HepG2 (cell line): ENCODE measurements at regions not wholly inside any gene's neighbourhood (a gene's known extent, or its start where the extent isn't known, plus 50 kb on each side); places are given as distances from the start of the nearest gene placed in this dataset.

Experiments used
- ATAC-seq: fragments of 200-7000 bp; cut with Tn5 transposase; 3 replicates; pipeline ENCODE4 v1.9.1; 2020; ENCODE audit warnings: mild to moderate bottlenecking, moderate library complexity
- BruUV-seq: library from RNA; stranded (reverse); fragments of 400-500 nt; replicated peaks from 2 replicates; lab custom pipeline; 2021; lab: Mats Ljungman, UMichigan
- CTCF ChIA-PET: fragments of 300-600 bp; formaldehyde crosslinking; extraction: SDS; loops from one replicate; lab custom pipeline; 2021; ENCODE audit warnings: low total read pairs, inconsistent platforms, low intra/inter-chr PET ratio; lab: Yijun Ruan, JAX
- POLR2A ChIA-PET: fragments of 350-600 bp; sonication (Branson Sonifier 250); formaldehyde crosslinking; loops from one replicate; lab custom pipeline; 2020; ENCODE audit warnings: antibody characterized with exemption, inconsistent platforms; lab: Yijun Ruan, JAX
- DNase-seq: peaks from one replicate; pipeline ENCODE4 v3.0.0-alpha.2; 2015; ENCODE audit warnings: low spot score
- FAIRE-seq: peaks from 3 replicates; lab custom pipeline; 2011; peaks lifted over from hg19 to GRCh38; lab: Jason Lieb, UNC
- H2AFZ ChIP-seq: one replicate; pipeline ENCODE4 v1.6.1; 2011; ENCODE audit warnings: low read length, inconsistent platforms
- H3K27ac ChIP-seq: fragments of 300-600 bp; 3 replicates; pipeline ENCODE4 v1.8.0; 2011; ENCODE audit warnings: mixed run types, mild to moderate bottlenecking, mixed read lengths, low read length, inconsistent platforms; ENCODE audit not compliant: insufficient read depth; ENCODE audit errors: extremely low read length
- H3K27me3 ChIP-seq, 2 experiments: fragments of 200-600 bp in 1 of 2; 2 replicates in 1 of 2; 3 replicates in 1 of 2; pipeline versions ENCODE4 v1.6.0 to v1.8.0; 2011; ENCODE audit warnings: low read length in 2 of 2, mild to moderate bottlenecking in 2 of 2, moderate library complexity in 2 of 2, inconsistent platforms in 1 of 2; ENCODE audit not compliant: insufficient read depth in 2 of 2, control insufficient read depth in 1 of 2
- H3K36me3 ChIP-seq, 2 experiments: fragments of 200-600 bp in 1 of 2; replicated peaks in 1 of 2; 2 replicates in 1 of 2; 3 replicates in 1 of 2; pipeline versions ENCODE4 v1.5.1 to v1.8.0; 2011; ENCODE audit warnings: low read length in 2 of 2, inconsistent platforms in 1 of 2; ENCODE audit not compliant: insufficient read depth in 2 of 2, control insufficient read depth in 1 of 2
- H3K4me1 ChIP-seq: 2 replicates; pipeline ENCODE4 v1.5.1; 2012; ENCODE audit warnings: low read length, inconsistent platforms; ENCODE audit not compliant: insufficient read depth
- H3K4me2 ChIP-seq: 2 replicates; pipeline ENCODE4 v1.6.0; 2011; ENCODE audit warnings: low read depth, low read length, inconsistent platforms
- H3K4me3 ChIP-seq, 3 experiments: fragments of 200-600 bp in 1 of 3; sonication (generic), shearing (Covaris generic) in 1 of 3; replicated peaks in 1 of 3; 2 replicates each; pipeline ENCODE4 v1.5.1; 2011 to 2016; ENCODE audit warnings: low read length in 3 of 3, inconsistent platforms in 2 of 3, low read depth in 2 of 3, mild to moderate bottlenecking in 2 of 3, control low read depth in 1 of 3, mixed read lengths in 1 of 3; ENCODE audit not compliant: insufficient read depth in 1 of 3
- H3K79me2 ChIP-seq: one replicate; pipeline ENCODE4 v1.6.1; 2011; ENCODE audit warnings: low read length, inconsistent platforms; ENCODE audit not compliant: insufficient read depth
- H3K9ac ChIP-seq: 2 replicates; pipeline ENCODE4 v1.6.0; 2011; ENCODE audit warnings: mild to moderate bottlenecking, low read depth, low read length, inconsistent platforms; ENCODE audit not compliant: insufficient read depth
- H3K9me3 ChIP-seq: 2 replicates; pipeline ENCODE4 v1.5.1; 2012; ENCODE audit warnings: mild to moderate bottlenecking, low read length
- H4K20me1 ChIP-seq: 2 replicates; pipeline ENCODE4 v1.6.0; 2011; ENCODE audit warnings: inconsistent platforms, mild to moderate bottlenecking, low read length, moderate library complexity; ENCODE audit not compliant: insufficient read depth
- ISX ChIP-seq: sonication (generic); formaldehyde crosslinking; conservative IDR thresholded peaks from 2 replicates; pipeline ENCODE4 v1.5.0; 2020; ENCODE audit warnings: missing genetic modification reagents
- SMC3 ChIP-seq: IDR thresholded peaks from 2 replicates; pipeline ENCODE4 v1.6.1; 2011; ENCODE audit warnings: low read length, improper control_type of control experiment
- ZBTB1 ChIP-seq: sonication (generic); formaldehyde crosslinking; IDR thresholded peaks from 2 replicates; pipeline ENCODE4 v1.4.0; 2020; ENCODE audit warnings: missing genetic modification reagents, borderline replicate concordance
- ZFP36L1 ChIP-seq: sonication (generic); formaldehyde crosslinking; IDR thresholded peaks from 2 replicates; pipeline ENCODE4 v1.8.0; 2022; ENCODE audit warnings: mild to moderate bottlenecking, missing genetic modification reagents, moderate library complexity
- ZNF670 ChIP-seq: sonication (generic); formaldehyde crosslinking; IDR thresholded peaks from 2 replicates; pipeline ENCODE4 v1.8.0; 2022; ENCODE audit warnings: mild to moderate bottlenecking, missing genetic modification reagents, borderline replicate concordance
- ZNF780A ChIP-seq: sonication (generic); formaldehyde crosslinking; IDR thresholded peaks from 2 replicates; pipeline ENCODE4 v1.8.0; 2022; ENCODE audit warnings: mild to moderate bottlenecking, missing genetic modification reagents, moderate library complexity
- WGBS: methylation state at CpG from one replicate; pipeline ENCODE4 v1.1.6; 2017; ENCODE audit warnings: low lambda C conversion rate; 5-methylcytosine and 5-hydroxymethylcytosine counted together
- in situ Hi-C: cut with HindIII; loops from 2 replicates; pipeline ENCODE4 v1.10.0; 2017; ENCODE audit warnings: low pct_unique_long_range_greater_than_20kb; ENCODE audit not compliant: extremely low pct_ligation_motif_present
- intact Hi-C: fragments of 100-400 bp; cut with micrococcal nuclease; formaldehyde crosslinking; loops from one replicate; pipeline ENCODE4 v1.10.0; 2022; ENCODE audit not compliant: unreplicated experiment
- TF ChIP-seq, protein P1 (sequence below): sonication (generic); formaldehyde crosslinking; IDR thresholded peaks from 2 replicates; pipeline ENCODE4 v1.4.0; 2020; ENCODE audit warnings: missing genetic modification reagents
- TF ChIP-seq, protein P2 (sequence below): sonication (generic); formaldehyde crosslinking; IDR thresholded peaks from 2 replicates; pipeline ENCODE4 v1.4.0; 2020; ENCODE audit warnings: mild to moderate bottlenecking, low read depth, missing genetic modification reagents
- TF ChIP-seq, protein P3 (sequence below): sonication (generic); formaldehyde crosslinking; IDR thresholded peaks from 2 replicates; pipeline ENCODE4 v1.5.0; 2020; ENCODE audit warnings: missing genetic modification reagents, mild to moderate bottlenecking, borderline replicate concordance

DNA sequence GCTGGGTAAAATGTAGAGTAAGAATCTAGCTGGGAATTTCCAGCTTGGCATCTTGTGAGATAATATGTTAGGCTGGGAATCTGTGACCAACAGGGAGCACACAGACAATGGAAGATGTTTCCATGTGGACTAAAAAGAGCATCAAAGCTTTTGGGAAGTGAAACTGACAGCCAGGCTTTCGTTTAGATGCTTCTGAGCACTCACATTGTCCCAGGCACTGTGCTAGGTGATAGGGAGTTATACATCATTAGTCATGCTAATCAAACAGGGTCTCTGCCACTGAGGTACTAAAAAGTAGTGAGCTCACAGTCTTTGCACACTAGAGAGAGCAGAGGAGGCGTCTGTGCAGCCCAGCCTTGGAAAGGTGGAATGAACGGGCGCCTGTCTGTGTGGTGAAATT, 101.9 kb upstream of the SCOC start:
- no peak for FAIRE-seq

More for the DNA sequence above, 101.9 kb upstream of the SCOC start:
- in situ Hi-C loops: no loop called here
- peaks cover 0 to 2% of the 10 kb centered on the region in 2 experiments; a peak in 2 of 5 replicates for H3K27me3 ChIP-seq
- no peak for DNase-seq
- H2AFZ ChIP-seq: no peak overlapping the region
- H4K20me1 ChIP-seq: no peaks in the 10 kb centered on the region
- no peaks in the 10 kb centered on the region for H3K36me3 ChIP-seq
- ATAC-seq: no peak
- POLR2A ChIA-PET: no interaction called here
- H3K9me3 ChIP-seq: no peaks in the 10 kb centered on the region
- BruUV-seq: no TSS peak
- no peak overlapping the region for H3K4me2 ChIP-seq
- CTCF ChIA-PET: no interaction called here
- no peak overlapping the region for H3K9ac ChIP-seq
- H3K4me3 ChIP-seq: no peak overlapping the region
- WGBS: 0% methylated on average over 4 of the region's 4 CpGs
- no peak overlapping the region for H3K27ac ChIP-seq
- peaks cover 10% of the 10 kb centered on the region; the same call in 1 of the 2 replicates for H3K4me1 ChIP-seq
- no peaks in the 10 kb centered on the region for H3K79me2 ChIP-seq
- TF ChIP-seq, protein P1, sequence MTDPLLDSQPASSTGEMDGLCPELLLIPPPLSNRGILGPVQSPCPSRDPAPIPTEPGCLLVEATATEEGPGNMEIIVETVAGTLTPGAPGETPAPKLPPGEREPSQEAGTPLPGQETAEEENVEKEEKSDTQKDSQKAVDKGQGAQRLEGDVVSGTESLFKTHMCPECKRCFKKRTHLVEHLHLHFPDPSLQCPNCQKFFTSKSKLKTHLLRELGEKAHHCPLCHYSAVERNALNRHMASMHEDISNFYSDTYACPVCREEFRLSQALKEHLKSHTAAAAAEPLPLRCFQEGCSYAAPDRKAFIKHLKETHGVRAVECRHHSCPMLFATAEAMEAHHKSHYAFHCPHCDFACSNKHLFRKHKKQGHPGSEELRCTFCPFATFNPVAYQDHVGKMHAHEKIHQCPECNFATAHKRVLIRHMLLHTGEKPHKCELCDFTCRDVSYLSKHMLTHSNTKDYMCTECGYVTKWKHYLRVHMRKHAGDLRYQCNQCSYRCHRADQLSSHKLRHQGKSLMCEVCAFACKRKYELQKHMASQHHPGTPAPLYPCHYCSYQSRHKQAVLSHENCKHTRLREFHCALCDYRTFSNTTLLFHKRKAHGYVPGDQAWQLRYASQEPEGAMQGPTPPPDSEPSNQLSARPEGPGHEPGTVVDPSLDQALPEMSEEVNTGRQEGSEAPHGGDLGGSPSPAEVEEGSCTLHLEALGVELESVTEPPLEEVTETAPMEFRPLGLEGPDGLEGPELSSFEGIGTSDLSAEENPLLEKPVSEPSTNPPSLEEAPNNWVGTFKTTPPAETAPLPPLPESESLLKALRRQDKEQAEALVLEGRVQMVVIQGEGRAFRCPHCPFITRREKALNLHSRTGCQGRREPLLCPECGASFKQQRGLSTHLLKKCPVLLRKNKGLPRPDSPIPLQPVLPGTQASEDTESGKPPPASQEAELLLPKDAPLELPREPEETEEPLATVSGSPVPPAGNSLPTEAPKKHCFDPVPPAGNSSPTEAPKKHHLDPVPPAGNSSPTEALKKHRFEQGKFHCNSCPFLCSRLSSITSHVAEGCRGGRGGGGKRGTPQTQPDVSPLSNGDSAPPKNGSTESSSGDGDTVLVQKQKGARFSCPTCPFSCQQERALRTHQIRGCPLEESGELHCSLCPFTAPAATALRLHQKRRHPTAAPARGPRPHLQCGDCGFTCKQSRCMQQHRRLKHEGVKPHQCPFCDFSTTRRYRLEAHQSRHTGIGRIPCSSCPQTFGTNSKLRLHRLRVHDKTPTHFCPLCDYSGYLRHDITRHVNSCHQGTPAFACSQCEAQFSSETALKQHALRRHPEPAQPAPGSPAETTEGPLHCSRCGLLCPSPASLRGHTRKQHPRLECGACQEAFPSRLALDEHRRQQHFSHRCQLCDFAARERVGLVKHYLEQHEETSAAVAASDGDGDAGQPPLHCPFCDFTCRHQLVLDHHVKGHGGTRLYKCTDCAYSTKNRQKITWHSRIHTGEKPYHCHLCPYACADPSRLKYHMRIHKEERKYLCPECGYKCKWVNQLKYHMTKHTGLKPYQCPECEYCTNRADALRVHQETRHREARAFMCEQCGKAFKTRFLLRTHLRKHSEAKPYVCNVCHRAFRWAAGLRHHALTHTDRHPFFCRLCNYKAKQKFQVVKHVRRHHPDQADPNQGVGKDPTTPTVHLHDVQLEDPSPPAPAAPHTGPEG: no peak
- TF ChIP-seq SMC3 (no peak), ZNF670 (CRISPR knock-in tag) (no peak), ZBTB1 (CRISPR knock-in tag) (no peak), ZFP36L1 (CRISPR knock-in tag) (no peak), ZNF780A (CRISPR knock-in tag) (no peak), ISX (CRISPR knock-in tag) (no peak)
- TF ChIP-seq, protein P2, sequence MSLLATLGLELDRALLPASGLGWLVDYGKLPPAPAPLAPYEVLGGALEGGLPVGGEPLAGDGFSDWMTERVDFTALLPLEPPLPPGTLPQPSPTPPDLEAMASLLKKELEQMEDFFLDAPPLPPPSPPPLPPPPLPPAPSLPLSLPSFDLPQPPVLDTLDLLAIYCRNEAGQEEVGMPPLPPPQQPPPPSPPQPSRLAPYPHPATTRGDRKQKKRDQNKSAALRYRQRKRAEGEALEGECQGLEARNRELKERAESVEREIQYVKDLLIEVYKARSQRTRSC (CRISPR knock-in tag): no peak
- TF ChIP-seq, protein P3, sequence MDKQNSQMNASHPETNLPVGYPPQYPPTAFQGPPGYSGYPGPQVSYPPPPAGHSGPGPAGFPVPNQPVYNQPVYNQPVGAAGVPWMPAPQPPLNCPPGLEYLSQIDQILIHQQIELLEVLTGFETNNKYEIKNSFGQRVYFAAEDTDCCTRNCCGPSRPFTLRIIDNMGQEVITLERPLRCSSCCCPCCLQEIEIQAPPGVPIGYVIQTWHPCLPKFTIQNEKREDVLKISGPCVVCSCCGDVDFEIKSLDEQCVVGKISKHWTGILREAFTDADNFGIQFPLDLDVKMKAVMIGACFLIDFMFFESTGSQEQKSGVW (CRISPR knock-in tag): no peak
- TF ChIP-seq, all 625 proteins: peak for 0
- intact Hi-C loops: no loop called here
